GM12878 (cell line): ENCODE measurements at regions not wholly inside any gene's neighbourhood (a gene's known extent, or its start where the extent isn't known, plus 50 kb on each side); places are given as distances from the start of the nearest gene placed in this dataset.

Experiments used
- CREB1 ChIP-seq: IDR thresholded peaks from 2 replicates; pipeline ENCODE4 v1.6.1; 2012; ENCODE audit warnings: low read depth, mild to moderate bottlenecking, inconsistent platforms
- RELB ChIP-seq: fragments of 450-650 bp; IDR thresholded peaks from 2 replicates; pipeline ENCODE4 v1.6.1; 2017; ENCODE audit warnings: low read depth, mild to moderate bottlenecking, moderate library complexity

GRCh38 chrX:20363275-20363674 lies 96.6 kb upstream of the RPS6KA3 start:
- TF ChIP-seq CREB1, result no peak
- no peak for TF ChIP-seq RELB
